HFF-Myc (cell line): ENCODE measurements at regions not wholly inside any gene's neighbourhood (a gene's known extent, or its start where the extent isn't known, plus 50 kb on each side); places are given as distances from the start of the nearest gene placed in this dataset.
"Not testable (repeated sequence)": the region's sequence is repeated elsewhere in the genome, so short reads cannot be mapped to it uniquely, and the experiment has no call there.

ENCODE experiments used
- DNase-seq: peaks from one replicate; pipeline ENCODE4 v3.0.0-alpha.2; 2011; ENCODE audit warnings: low read depth; ENCODE audit errors: extremely low read depth
- H3K4me3 ChIP-seq: replicated peaks from 2 replicates; pipeline ENCODE4 v1.5.1; 2011; ENCODE audit warnings: low read depth, mild to moderate bottlenecking, control low read depth, low read length
- TF ChIP-seq, protein P1 (sequence below): IDR thresholded peaks from 2 replicates; pipeline ENCODE4 v1.5.1; 2012; ENCODE audit warnings: mild to moderate bottlenecking, low read depth, low read length, control low read depth; ENCODE audit errors: missing control alignments

DNA sequence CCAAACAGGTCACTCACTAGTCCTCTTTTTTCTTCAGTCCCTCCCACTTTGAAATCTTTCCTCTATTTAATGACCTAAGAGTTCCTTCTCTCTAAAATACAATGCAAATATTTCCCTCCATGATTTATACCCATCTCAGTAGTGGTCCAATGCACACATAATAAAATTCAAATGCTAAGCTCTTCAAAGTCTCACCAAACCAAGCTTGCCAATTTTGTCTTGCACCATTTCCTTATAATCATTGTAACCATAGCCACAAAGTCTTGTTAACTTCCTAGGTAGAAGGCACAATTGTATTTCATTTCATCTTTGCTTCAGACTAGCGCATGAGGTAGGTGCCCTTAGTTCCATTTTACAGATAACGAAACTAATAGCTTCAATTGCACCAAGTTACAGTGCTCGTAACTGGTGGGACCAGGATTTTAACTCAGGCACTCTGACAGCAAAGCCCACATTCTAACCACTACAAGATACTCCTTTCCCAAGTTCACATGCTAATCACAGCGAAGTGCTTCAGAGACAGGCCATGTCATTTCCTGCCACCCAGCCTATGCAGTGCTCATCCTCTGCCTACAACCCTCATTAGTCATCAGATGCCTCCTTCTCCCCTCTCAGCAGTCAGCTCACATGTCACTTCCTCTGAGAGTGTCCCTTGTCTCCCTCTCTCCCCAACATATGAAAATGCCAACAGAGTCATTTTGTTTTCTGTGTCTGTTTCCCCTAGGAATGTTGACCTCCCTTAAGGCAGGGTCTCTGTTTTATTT is 66.9 kb upstream of the PPARGC1A start:
- DNase-seq, result no peak
- TF ChIP-seq, protein P1, sequence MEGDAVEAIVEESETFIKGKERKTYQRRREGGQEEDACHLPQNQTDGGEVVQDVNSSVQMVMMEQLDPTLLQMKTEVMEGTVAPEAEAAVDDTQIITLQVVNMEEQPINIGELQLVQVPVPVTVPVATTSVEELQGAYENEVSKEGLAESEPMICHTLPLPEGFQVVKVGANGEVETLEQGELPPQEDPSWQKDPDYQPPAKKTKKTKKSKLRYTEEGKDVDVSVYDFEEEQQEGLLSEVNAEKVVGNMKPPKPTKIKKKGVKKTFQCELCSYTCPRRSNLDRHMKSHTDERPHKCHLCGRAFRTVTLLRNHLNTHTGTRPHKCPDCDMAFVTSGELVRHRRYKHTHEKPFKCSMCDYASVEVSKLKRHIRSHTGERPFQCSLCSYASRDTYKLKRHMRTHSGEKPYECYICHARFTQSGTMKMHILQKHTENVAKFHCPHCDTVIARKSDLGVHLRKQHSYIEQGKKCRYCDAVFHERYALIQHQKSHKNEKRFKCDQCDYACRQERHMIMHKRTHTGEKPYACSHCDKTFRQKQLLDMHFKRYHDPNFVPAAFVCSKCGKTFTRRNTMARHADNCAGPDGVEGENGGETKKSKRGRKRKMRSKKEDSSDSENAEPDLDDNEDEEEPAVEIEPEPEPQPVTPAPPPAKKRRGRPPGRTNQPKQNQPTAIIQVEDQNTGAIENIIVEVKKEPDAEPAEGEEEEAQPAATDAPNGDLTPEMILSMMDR, result no peak
- no peak overlapping the region for H3K4me3 ChIP-seq

DNA sequence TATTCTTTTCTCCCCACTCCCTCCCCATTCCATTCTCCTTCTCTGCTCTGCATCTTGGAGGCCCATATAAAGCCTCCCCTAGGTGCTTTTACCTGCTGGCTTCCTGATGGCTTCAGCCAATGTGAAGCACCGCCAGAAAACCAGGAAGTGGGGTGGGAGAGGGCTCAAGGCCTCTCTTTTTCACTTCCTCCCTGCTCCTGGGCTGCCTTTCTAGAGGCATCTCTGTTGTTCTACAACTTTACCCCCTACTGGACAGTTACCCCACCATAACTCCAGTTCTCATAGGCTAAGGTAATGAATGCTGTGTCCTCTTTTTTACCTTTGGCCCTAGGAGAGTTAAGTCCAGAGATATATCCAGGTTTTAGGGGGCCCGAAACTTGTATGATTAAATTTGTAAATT is 62.4 kb upstream of the PPARGC1A start:
- DNase-seq, result no peak
- H3K4me3 ChIP-seq, result no peak overlapping the region
- TF ChIP-seq, protein P1, result no peak

DNA sequence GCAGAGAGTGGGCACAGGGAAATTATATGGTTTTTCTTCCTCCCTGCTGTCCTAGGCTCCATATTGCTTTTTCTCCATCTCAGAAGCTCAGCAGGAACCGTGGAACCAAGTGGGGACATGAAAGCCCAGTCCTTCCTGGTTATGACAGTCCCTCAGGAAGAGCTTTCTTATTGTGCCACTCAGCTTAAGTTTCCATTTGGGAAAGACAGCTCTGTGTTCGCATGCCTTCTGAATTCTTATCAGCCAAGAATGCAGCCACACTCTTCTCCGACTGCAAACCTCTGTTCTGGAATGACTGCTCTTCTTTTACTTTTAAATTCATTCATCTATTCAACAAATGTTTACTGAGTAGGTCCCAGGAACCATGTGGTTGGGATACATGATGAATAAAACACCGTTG is 58.0 kb upstream of the PPARGC1A start:
- TF ChIP-seq, protein P1, result no peak
- H3K4me3 ChIP-seq, result no peak overlapping the region
- DNase-seq, result no peak

DNA sequence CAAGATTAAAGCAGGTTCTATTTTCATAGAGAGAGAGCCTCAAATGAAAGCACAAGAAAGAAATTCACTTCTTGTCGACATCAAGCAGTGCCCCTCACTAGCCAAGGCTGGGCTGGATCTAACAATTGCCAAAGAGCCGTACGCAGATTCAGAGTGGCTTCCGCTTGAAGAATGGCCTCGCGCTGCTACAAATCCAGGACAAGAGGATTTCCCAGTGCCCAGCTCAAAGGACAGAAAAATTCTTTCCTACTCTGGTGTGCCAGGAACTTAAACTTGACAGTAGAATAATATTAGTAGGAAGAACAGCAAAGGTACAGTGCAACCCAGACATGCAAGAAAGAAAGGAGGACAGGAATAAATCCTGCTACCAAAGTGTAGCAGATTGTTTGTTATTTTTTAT is 56.5 kb upstream of the PPARGC1A start:
- H3K4me3 ChIP-seq, result no peak overlapping the region
- DNase-seq, result no peak
- TF ChIP-seq, protein P1, result no peak

DNA sequence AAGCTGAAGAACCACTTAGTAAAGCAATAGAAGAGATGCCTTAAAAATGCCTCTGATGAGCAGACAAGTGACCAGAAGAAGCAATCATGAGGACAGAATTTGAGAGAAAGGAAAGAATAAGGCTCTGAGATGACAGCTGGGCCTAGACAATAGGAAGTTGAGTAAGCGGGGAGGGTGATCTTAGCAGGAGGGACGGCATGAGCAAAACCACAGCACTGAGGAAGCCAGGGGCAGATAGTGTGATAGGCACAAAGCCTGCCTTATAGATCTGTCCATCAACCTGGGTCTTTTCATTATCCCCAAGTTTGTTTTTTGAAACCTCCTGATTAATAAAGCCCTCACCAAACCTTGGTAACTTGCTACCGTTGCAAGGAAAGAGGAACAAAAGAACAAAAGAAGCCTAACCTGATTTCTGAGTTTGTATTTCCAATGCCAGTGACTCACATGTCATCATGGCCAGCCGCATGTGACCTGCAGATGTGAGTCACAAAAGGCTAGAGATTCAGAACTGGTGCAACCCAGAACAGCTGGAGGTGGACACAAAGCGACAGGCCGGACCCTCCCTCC is 55.7 kb upstream of the PPARGC1A start:
- H3K4me3 ChIP-seq, result no peak overlapping the region
- DNase-seq, result peak; percentile 37
- TF ChIP-seq, protein P1, result no peak

DNA sequence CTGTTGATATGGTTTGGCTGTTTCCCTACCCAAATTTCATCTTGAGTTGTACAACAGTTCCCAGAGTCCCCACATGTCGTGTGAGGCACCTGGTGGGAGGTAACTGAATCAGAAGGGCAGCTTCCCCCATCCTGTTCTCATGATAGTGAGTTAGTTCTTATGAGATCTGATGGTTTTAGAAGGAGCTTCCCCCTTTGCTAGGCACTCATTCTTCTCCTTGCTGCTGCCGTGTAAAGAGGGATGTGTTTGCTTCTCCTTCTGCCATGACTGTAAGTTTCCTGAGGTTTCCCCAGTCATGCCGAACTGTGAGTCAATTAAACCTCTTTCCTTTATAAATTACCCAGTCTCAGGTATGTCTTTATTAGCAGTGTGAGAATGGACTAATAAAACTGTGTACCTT is 54.7 kb upstream of the PPARGC1A start:
- H3K4me3 ChIP-seq, DNase-seq: not testable (repeated sequence)

DNA sequence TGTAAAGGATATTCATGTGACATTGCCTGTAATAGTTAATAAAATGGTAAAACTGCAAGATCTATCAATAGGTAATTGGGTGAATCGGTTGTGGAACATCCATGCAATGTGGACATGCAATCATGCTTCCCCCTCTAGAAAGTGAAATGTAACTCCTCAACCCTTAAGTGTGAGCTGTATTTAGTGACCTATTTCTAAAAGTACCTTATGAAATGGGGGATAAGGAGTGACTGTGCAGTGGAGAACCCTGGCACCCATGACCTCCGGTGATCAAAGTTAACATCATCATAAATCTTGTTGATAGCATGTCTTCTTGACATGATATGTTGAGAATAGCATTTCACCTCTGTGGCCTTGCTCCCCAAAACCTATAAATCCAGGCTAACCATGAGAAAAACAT is 53.6 kb upstream of the PPARGC1A start:
- TF ChIP-seq, protein P1, result no peak
- DNase-seq, result no peak
- no peak overlapping the region for H3K4me3 ChIP-seq
